Neural crest cell (in vitro differentiated cells): ENCODE measurements at regions not wholly inside any gene's neighbourhood (a gene's known extent, or its start where the extent isn't known, plus 50 kb on each side); places are given as distances from the start of the nearest gene placed in this dataset.
"Not testable (repeated sequence)": the region's sequence is repeated elsewhere in the genome, so short reads cannot be mapped to it uniquely, and the experiment has no call there.

Experiments used
- DNase-seq: peaks from one replicate; pipeline ENCODE4 v3.0.0; 2021; ENCODE audit warnings: low read depth, mixed read lengths, low spot score
- H3K27ac Mint-ChIP-seq: one replicate; pipeline ENCODE4 v1.8.0; 2021; ENCODE audit warnings: mild to moderate bottlenecking, mixed read lengths; ENCODE audit not compliant: unreplicated experiment
- H3K27me3 Mint-ChIP-seq: 2 replicates; pipeline ENCODE4 v1.8.0; 2021; ENCODE audit warnings: low read depth, mild to moderate bottlenecking, mixed read lengths
- H3K36me3 Mint-ChIP-seq: 2 replicates; pipeline ENCODE4 v1.8.0; 2021; ENCODE audit warnings: low read depth, mild to moderate bottlenecking, mixed read lengths
- H3K4me1 Mint-ChIP-seq: 2 replicates; pipeline ENCODE4 v1.8.0; 2021; ENCODE audit warnings: mixed read lengths
- H3K4me3 Mint-ChIP-seq: one replicate; pipeline ENCODE4 v1.8.0; 2021; ENCODE audit warnings: mild to moderate bottlenecking, mixed read lengths
- H3K9me3 Mint-ChIP-seq: 2 replicates; pipeline ENCODE4 v1.8.0; 2021; ENCODE audit warnings: mixed read lengths
- TF ChIP-seq, protein P1 (sequence below): fragments of 200-600 bp; sonication (generic); conservative IDR thresholded peaks from 2 replicates; pipeline ENCODE4 v1.5.0; 2021; ENCODE audit warnings: antibody characterized with exemption, mild to moderate bottlenecking

DNA sequence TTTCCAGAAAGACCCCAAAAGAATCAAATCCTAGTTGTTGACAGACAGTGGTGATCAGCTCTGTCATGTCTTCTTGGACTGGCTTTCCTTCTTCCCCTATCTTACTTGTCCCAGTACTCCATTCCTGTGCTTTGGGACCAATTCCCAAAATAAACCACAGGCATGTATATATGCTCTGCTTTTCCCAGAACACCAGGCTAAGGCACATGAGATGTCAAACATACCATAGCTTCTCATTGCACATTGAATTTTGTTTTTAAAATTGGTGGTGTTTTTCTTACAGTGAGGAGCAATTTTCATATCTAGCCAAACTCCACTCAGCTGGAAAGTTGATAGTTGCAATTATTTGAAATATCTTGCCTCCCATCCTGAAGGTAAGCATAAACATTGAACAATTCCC lies 88.9 kb upstream of the RGPD4 start:
- Mint-ChIP-seq H3K4me1 (no peaks in the 10 kb centered on the region), H3K4me3 (no peak overlapping the region), H3K36me3 (no peaks in the 10 kb centered on the region), H3K9me3 (no peaks in the 10 kb centered on the region), H3K27ac (no peak overlapping the region), H3K27me3 (no peaks in the 10 kb centered on the region)
- no peak for DNase-seq
- TF ChIP-seq, protein P1, sequence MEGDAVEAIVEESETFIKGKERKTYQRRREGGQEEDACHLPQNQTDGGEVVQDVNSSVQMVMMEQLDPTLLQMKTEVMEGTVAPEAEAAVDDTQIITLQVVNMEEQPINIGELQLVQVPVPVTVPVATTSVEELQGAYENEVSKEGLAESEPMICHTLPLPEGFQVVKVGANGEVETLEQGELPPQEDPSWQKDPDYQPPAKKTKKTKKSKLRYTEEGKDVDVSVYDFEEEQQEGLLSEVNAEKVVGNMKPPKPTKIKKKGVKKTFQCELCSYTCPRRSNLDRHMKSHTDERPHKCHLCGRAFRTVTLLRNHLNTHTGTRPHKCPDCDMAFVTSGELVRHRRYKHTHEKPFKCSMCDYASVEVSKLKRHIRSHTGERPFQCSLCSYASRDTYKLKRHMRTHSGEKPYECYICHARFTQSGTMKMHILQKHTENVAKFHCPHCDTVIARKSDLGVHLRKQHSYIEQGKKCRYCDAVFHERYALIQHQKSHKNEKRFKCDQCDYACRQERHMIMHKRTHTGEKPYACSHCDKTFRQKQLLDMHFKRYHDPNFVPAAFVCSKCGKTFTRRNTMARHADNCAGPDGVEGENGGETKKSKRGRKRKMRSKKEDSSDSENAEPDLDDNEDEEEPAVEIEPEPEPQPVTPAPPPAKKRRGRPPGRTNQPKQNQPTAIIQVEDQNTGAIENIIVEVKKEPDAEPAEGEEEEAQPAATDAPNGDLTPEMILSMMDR: no peak

DNA sequence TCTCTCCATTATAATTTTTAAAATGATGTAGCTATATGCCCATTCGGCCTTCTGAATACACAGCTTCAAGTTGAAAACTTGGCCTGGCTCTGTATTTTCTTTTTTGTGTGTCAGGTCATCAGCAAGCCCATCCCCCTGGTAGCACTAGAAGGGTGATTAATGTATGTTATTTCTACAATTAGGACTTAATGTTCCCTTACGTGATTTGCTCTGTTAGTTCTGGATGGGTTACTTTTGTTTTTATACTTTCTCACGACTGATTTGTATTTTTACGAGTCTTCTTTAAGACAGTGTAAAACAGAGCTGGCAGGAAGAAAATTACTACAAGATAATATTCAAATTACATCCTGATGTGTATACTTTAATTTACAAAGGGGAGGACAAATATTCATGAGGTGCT lies 88.4 kb upstream of the RGPD4 start:
- H3K27me3 Mint-ChIP-seq: no peaks in the 10 kb centered on the region
- no peak overlapping the region for H3K4me3 Mint-ChIP-seq
- DNase-seq: no peak
- no peaks in the 10 kb centered on the region for H3K4me1 Mint-ChIP-seq
- H3K36me3 Mint-ChIP-seq: no peaks in the 10 kb centered on the region
- no peaks in the 10 kb centered on the region for H3K9me3 Mint-ChIP-seq
- TF ChIP-seq, protein P1: no peak
- no peak overlapping the region for H3K27ac Mint-ChIP-seq

DNA sequence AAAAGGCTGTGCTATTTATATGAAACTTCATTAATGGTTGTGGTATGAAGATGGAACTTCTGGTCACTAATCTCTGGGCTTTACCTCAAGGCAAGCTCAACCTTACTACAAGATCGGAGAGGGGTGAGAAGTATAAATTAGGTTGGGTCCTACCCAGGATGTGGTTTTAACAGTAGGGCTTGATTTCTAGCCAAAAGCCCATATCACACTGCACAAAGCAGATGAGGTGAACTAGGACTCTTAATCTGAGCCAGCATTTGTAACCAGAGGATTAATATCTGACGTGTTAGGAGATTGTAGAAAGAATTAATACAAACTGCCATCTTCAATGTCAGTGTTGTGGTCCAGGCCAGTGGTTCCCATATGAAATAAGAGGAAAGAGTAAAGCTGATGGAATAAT lies 86.4 kb upstream of the RGPD4 start:
- DNase-seq: no peak
- H3K4me3 Mint-ChIP-seq: no peak overlapping the region
- no peak overlapping the region for H3K27ac Mint-ChIP-seq
- no peaks in the 10 kb centered on the region for H3K27me3 Mint-ChIP-seq
- H3K9me3 Mint-ChIP-seq: no peaks in the 10 kb centered on the region
- no peaks in the 10 kb centered on the region for H3K36me3 Mint-ChIP-seq
- TF ChIP-seq, protein P1: no peak
- no peaks in the 10 kb centered on the region for H3K4me1 Mint-ChIP-seq

DNA sequence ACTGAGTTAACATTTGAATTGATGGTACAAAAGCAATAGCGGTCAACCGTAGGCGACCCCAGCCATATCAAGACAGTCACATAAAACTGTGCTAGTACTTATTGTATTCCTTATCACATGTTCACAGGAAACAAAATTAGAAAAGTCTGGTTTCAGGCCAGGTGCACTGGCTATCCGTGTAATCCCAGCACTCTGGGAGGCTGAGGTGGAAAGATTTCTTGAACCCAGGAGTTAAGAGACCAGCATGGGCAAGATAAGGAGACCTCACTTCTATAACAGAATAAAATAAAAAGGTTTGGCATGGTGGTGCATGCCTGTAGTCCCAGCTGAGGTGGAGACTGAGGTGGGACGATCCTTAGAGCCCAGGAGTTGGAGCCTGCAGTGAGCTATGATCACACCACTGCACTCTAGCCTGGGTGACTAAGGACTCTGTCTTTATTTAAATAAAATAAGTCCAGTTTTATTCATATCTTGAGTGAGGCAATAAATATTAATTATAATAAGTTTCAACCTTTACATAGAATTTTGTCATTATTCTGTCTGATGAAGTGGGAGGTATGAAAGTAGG lies 84.1 kb upstream of the RGPD4 start:
- H3K27me3 Mint-ChIP-seq: no peaks in the 10 kb centered on the region
- H3K9me3 Mint-ChIP-seq: no peaks in the 10 kb centered on the region
- no peak overlapping the region for H3K27ac Mint-ChIP-seq
- H3K36me3 Mint-ChIP-seq: no peaks in the 10 kb centered on the region
- H3K4me1 Mint-ChIP-seq: no peaks in the 10 kb centered on the region
- no peak overlapping the region for H3K4me3 Mint-ChIP-seq
- no peak for DNase-seq
- TF ChIP-seq, protein P1: no peak

DNA sequence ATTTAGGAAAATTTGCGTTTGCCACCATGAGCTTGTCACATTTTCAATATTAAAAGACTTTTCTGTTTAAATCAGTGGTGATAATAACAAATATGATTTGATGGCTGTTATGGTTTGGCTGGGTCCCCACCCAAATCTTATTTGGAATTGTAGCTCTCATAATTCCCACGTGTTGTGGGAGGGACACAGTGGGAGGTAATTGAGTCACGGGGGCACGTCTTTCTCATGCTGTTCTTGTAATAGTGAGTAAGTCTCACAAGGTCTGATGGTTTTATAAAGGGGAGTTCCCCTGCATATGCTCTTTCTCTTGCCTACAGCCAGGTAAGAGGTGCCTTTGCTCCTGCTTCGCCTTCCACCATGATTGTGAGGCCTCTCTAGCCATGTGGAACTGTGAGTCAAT lies 83.4 kb upstream of the RGPD4 start:
- Mint-ChIP-seq H3K36me3 (no peaks in the 10 kb centered on the region), H3K9me3 (no peaks in the 10 kb centered on the region), H3K27ac (no peak overlapping the region), H3K4me3 (no peak overlapping the region), H3K27me3 (no peaks in the 10 kb centered on the region), H3K4me1 (no peaks in the 10 kb centered on the region)
- no peak for DNase-seq
- TF ChIP-seq, protein P1: no peak

DNA sequence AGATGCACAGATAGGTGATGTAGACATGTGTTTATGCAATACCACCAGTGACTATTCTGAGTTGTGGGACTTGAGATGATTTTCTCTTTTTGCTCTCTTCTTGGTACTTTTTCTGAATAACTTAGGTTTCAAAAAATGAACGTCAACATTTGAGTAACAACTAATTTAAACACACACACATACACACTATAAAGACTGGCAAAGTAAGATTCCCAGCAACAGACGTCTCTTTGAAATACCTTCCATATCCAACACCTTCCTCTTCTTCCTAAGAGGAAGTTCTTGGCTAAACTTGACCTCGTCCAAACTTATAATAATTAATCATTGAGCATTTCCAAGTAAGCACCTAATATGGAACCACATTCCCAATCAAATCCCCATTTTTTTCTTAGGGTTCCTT lies 81.6 kb upstream of the RGPD4 start:
- TF ChIP-seq, protein P1: no peak
- Mint-ChIP-seq H3K9me3 (no peaks in the 10 kb centered on the region), H3K4me3 (no peak overlapping the region), H3K36me3 (no peaks in the 10 kb centered on the region), H3K4me1 (no peaks in the 10 kb centered on the region), H3K27me3 (no peaks in the 10 kb centered on the region), H3K27ac (no peak overlapping the region)
- DNase-seq: no peak

DNA sequence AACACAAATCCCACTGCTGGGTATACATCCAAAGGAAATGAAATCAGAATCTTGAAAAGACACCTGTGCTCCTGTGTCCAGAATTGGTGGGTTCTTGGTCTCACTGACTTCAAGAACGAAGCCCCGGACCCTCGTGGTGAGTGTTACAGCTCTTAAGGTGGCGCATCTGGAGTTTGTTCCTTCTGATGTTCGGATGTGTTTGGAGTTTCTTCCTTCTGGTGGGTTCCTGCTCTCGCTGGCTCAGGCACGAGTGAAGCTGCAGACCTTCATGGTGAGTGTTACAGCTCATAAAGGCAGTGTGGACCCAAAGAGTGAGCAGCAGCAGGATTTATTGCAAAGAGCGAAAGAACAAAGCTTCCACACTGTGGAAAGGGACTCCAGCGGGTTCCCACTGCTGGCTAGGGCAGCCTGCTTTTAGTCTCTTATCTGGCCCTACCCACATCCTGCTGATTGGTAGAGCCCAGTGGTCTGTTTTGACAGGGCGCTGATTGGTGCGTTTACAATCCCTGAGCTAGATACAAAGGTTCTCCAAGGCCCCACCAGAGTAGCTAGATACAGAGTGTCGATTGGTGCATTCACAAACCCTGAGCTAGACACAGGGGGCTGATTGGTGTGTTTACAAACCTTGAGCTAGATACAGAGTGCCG lies 80.0 kb upstream of the RGPD4 start:
- DNase-seq, H3K9me3 Mint-ChIP-seq, H3K4me1 Mint-ChIP-seq, H3K27ac Mint-ChIP-seq, H3K36me3 Mint-ChIP-seq, H3K27me3 Mint-ChIP-seq, H3K4me3 Mint-ChIP-seq: not testable (repeated sequence)
